Esophagus squamous epithelium (tissue), 4 donors: ENCODE measurements at regions not wholly inside any gene's neighbourhood (a gene's known extent, or its start where the extent isn't known, plus 50 kb on each side); places are given as distances from the start of the nearest gene placed in this dataset.

Experiments used
- CTCF ChIP-seq, 6 experiments: fragments of 450-650 bp in 4 of 6; fragments of 200-600 bp in 2 of 6; sonication (generic) in 2 of 6; IDR thresholded peaks; one replicate each; pipeline ENCODE4 v1.5.1; 2016 to 2019; ENCODE audit warnings: antibody characterized with exemption in 6 of 6, mild to moderate bottlenecking in 4 of 6, moderate library complexity in 4 of 6
- POLR2A ChIP-seq, 4 donors: fragments of 450-650 bp; IDR thresholded peaks; one replicate each; pipeline ENCODE4 v1.6.1; 2017; ENCODE audit warnings: antibody characterized with exemption in 4 of 4, mild to moderate bottlenecking in 4 of 4, moderate library complexity in 3 of 4

- TF ChIP-seq CTCF (IDR thresholded peaks at IDR 0.05) (no peak), POLR2A (IDR thresholded peaks at IDR 0.05) (no peak)
Measured at GRCh38 chr6:144423167-144423566, 138.0 kb downstream of the UTRN start.
